Duodenal mucosa (tissue), 2 donors: ENCODE measurements at regions not wholly inside any gene's neighbourhood (a gene's known extent, or its start where the extent isn't known, plus 50 kb on each side); places are given as distances from the start of the nearest gene placed in this dataset.
"Not testable (repeated sequence)": the region's sequence is repeated elsewhere in the genome, so short reads cannot be mapped to it uniquely, and the experiment has no call there.

Experiments
- H3K27ac ChIP-seq: one replicate; pipeline ENCODE4 v1.7.0; 2013; ENCODE audit warnings: low read depth, low read length
- H3K27me3 ChIP-seq, 2 donors: one replicate each; pipeline ENCODE4 v1.7.0; 2013; ENCODE audit warnings: low read length in 2 of 2, control low read depth in 1 of 2; ENCODE audit not compliant: insufficient read depth in 2 of 2, control insufficient read depth in 1 of 2
- H3K36me3 ChIP-seq, 2 donors: one replicate each; pipeline ENCODE4 v1.7.0; 2013; ENCODE audit warnings: low read length in 2 of 2, control low read depth in 1 of 2; ENCODE audit not compliant: insufficient read depth in 2 of 2, control insufficient read depth in 1 of 2
- H3K4me1 ChIP-seq, 2 donors: one replicate each; pipeline ENCODE4 v1.7.0; 2013; ENCODE audit warnings: low read length in 2 of 2, control low read depth in 1 of 2; ENCODE audit not compliant: insufficient read depth in 2 of 2, control insufficient read depth in 1 of 2
- H3K4me3 ChIP-seq, 2 donors: one replicate each; pipeline ENCODE4 v1.7.0; 2013; ENCODE audit warnings: low read length in 2 of 2, low read depth in 1 of 2
- H3K9ac ChIP-seq, 2 donors: one replicate each; pipeline ENCODE4 v1.7.0; 2013; ENCODE audit warnings: low read length in 2 of 2, low read depth in 1 of 2
- H3K9me3 ChIP-seq, 2 donors: one replicate each; pipeline ENCODE4 v1.7.0; 2013; ENCODE audit warnings: low read length in 2 of 2, control low read depth in 1 of 2; ENCODE audit not compliant: control insufficient read depth in 1 of 2

GRCh38 chr5:28596707-28597106 lies 1558.3 kb upstream of the CDH9 start:
- H3K27ac ChIP-seq, H3K9ac ChIP-seq, H3K36me3 ChIP-seq, H3K4me3 ChIP-seq, H3K27me3 ChIP-seq, H3K4me1 ChIP-seq, H3K9me3 ChIP-seq: not testable (repeated sequence)

GRCh38 chr5:28580616-28581015 lies 1542.2 kb upstream of the CDH9 start:
- Histone ChIP-seq H3K9ac (no peak overlapping the region), H3K27ac (no peak overlapping the region), H3K9me3 (peaks cover 1 to 6% of the 10 kb centered on the region in 2 donors), H3K36me3 (no peaks in the 10 kb centered on the region), H3K27me3 (no peaks in the 10 kb centered on the region), H3K4me1 (no peaks in the 10 kb centered on the region), H3K4me3 (no peak overlapping the region)

GRCh38 chr5:28576022-28576421 lies 1537.6 kb upstream of the CDH9 start:
- H3K4me1 ChIP-seq, result no peaks in the 10 kb centered on the region
- no peak overlapping the region for H3K4me3 ChIP-seq
- H3K9me3 ChIP-seq, result peaks cover 4 to 15% of the 10 kb centered on the region in 2 donors
- H3K27ac ChIP-seq, result no peak overlapping the region
- H3K9ac ChIP-seq, result no peak overlapping the region
- H3K27me3 ChIP-seq, result no peaks in the 10 kb centered on the region
- no peaks in the 10 kb centered on the region for H3K36me3 ChIP-seq

- Histone ChIP-seq H3K36me3 (no peaks in the 10 kb centered on the region), H3K4me1 (no peaks in the 10 kb centered on the region), H3K27me3 (no peaks in the 10 kb centered on the region), H3K9ac (no peak overlapping the region), H3K4me3 (no peak overlapping the region), H3K27ac (no peak overlapping the region), H3K9me3 (peaks cover 4 to 17% of the 10 kb centered on the region in 2 donors)
These were observed 1537.0 kb upstream of the CDH9 start for GRCh38 chr5:28575368-28575767.

- Histone ChIP-seq H3K4me1 (no peaks in the 10 kb centered on the region), H3K36me3 (no peaks in the 10 kb centered on the region), H3K27me3 (no peaks in the 10 kb centered on the region), H3K9ac (no peak overlapping the region), H3K4me3 (no peak overlapping the region), H3K9me3 (peaks cover 4 to 17% of the 10 kb centered on the region in 2 donors), H3K27ac (no peak overlapping the region)
These were observed 1536.2 kb upstream of the CDH9 start for GRCh38 chr5:28574606-28575005.

- H3K9ac ChIP-seq, result no peak overlapping the region
- no peaks in the 10 kb centered on the region for H3K4me1 ChIP-seq
- H3K36me3 ChIP-seq, result no peaks in the 10 kb centered on the region
- H3K9me3 ChIP-seq, result peaks cover 0 to 4% of the 10 kb centered on the region in 2 donors
- H3K27me3 ChIP-seq, result no peaks in the 10 kb centered on the region
- no peak overlapping the region for H3K27ac ChIP-seq
- H3K4me3 ChIP-seq, result no peak overlapping the region
These were observed 1528.7 kb upstream of the CDH9 start for GRCh38 chr5:28567048-28567447.

- Histone ChIP-seq H3K4me1 (no peaks in the 10 kb centered on the region), H3K9ac (no peak overlapping the region), H3K4me3 (no peak overlapping the region), H3K36me3 (no peaks in the 10 kb centered on the region), H3K27ac (no peak overlapping the region), H3K9me3 (peaks cover 4 to 11% of the 10 kb centered on the region in 2 donors), H3K27me3 (no peaks in the 10 kb centered on the region)
These were observed 1523.1 kb upstream of the CDH9 start for GRCh38 chr5:28561522-28561921.

- Histone ChIP-seq H3K9ac (no peak overlapping the region), H3K27ac (no peak overlapping the region), H3K9me3 (peaks cover 13 to 14% of the 10 kb centered on the region in 2 donors), H3K4me1 (no peaks in the 10 kb centered on the region), H3K4me3 (no peak overlapping the region), H3K27me3 (no peaks in the 10 kb centered on the region), H3K36me3 (no peaks in the 10 kb centered on the region)
These were observed 1519.8 kb upstream of the CDH9 start for GRCh38 chr5:28558196-28558595.

- no peak overlapping the region for H3K9ac ChIP-seq
These were observed 1518.7 kb upstream of the CDH9 start for GRCh38 chr5:28557114-28557513.

GRCh38 chr5:28549588-28549987 lies 1511.2 kb upstream of the CDH9 start:
- Histone ChIP-seq H3K36me3 (no peaks in the 10 kb centered on the region), H3K27me3 (no peaks in the 10 kb centered on the region), H3K4me3 (no peak overlapping the region), H3K4me1 (no peaks in the 10 kb centered on the region), H3K9me3 (peaks cover 4 to 14% of the 10 kb centered on the region in 2 donors), H3K27ac (no peak overlapping the region), H3K9ac (no peak overlapping the region)

More at GRCh38 chr5:28557114-28557513, 1518.7 kb upstream of the CDH9 start:
- Histone ChIP-seq H3K4me1 (no peaks in the 10 kb centered on the region), H3K27ac (no peak overlapping the region), H3K36me3 (no peaks in the 10 kb centered on the region), H3K27me3 (no peaks in the 10 kb centered on the region), H3K9me3 (peaks cover 14 to 16% of the 10 kb centered on the region in 2 donors), H3K4me3 (no peak overlapping the region)

- Histone ChIP-seq H3K4me3 (no peak overlapping the region), H3K4me1 (no peaks in the 10 kb centered on the region), H3K9me3 (peaks cover 4 to 14% of the 10 kb centered on the region in 2 donors), H3K9ac (no peak overlapping the region), H3K27me3 (no peaks in the 10 kb centered on the region), H3K27ac (no peak overlapping the region), H3K36me3 (no peaks in the 10 kb centered on the region)
These were observed 1510.5 kb upstream of the CDH9 start for GRCh38 chr5:28548856-28549255.
